ENCODE measurements at regions not wholly inside any gene's neighbourhood (a gene's known extent, or its start where the extent isn't known, plus 50 kb on each side); places are given as distances from the start of the nearest gene placed in this dataset.

DNA sequence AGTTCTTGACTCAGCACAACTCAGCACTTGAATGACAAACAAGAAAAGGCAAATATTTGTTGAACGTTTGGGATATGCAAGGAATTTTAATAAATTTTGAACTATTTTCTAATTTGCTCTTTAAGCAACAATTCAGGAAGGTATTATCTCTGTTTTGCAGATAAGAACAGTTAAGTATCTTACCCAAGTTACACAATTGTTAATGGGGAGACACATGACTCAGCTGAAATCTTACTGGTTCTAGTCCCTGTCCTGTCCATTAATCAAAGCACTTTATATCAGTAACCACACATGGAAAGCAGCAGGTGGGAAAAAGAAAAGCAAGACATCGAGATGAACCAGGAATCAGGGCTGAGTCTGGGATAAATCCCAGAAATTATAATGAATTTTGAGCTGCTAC, 493.9 kb upstream of the PIK3C3 start:
- no peak for DNase-seq (ENCODE audit: low read depth in 3 of 3)

DNA sequence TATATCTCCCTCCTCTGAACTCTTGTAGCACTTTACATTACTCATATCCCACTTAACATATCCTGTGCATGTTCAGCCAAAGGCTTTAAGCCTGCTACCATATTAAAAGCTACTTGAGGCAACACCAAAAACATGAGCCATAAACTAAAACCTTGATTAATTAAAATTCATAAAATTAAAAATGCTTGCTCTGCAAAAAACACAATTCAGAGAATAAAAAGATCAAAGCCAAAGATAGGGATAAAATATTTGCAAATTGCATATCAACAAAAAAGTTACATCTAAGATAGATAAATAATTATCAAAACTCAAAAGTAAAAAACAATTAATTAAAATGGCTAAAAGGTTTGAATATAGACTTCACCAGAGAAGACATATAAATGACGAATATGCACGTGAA, 495.4 kb upstream of the PIK3C3 start:
- DNase-seq (ENCODE audit: low read depth in 3 of 3) = no peak

DNA sequence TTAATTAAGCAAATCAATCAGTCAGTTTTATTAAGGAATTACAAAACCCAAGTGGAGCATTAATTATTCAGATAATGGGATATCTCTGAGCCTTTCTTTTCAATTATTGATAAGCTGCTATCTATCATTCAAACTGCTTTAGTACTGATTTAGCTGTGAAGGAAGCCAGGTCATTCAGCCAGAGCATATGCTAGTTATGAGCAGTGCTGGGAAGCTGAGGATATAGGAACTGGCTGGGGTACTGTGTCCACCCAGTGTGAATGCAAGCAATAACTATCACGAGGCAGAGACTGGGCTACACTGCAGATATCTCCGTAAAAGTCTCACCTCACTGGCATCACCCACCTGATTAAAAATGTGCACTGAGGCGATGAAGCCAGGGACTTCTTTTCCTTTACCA, 496.7 kb upstream of the PIK3C3 start:
- DNase-seq (ENCODE audit: low read depth in 3 of 3) = no peak

DNA sequence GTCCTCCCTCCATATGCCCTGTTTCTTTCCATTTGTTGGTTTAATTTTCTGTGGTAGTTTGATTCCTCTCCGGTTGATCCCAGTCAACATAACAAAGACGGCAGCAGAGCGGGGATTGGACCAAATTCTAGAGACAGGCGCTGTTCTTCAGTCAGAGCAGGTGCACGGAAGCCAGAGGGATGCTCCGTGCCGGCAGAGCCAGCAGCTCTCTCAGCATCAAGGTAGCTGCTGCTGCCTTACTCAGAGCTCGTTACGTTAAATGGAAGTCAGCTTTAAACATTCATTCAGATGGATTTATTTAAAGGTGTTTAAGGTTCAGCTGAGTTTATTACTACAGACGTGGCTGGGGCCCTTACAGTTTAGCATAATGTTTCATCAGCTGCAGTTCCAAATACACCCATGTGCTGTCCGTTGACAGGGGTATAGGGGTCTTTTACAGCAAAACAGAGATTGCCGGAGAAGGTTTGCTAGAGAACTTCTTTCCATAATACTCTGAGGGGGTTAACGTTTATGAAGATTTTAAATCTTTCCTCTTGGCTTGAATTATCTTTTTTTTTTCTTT, 497.2 kb upstream of the PIK3C3 start:
- DNase-seq (ENCODE audit: low read depth in 3 of 3) = no peak

DNA sequence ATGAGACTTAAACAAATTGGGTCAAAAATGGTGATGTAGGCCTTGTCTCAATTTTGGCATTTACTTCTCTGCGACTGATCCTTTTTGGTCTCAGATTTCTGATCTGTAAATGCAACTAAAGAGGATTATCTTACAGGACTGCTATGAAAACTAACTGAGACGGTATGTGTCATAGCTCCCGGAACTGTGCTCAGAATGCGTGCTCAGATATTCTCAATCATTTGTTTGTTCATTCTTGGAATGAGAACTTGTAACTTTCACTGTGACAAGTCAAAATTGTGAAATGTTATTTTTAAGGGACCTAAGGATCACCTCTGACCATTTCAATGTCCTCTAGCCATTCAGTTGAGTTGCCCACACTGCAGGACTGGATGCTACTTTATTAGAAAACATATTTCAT, 498.2 kb upstream of the PIK3C3 start:
- DNase-seq (ENCODE audit: low read depth in 3 of 3) = no peak

DNA sequence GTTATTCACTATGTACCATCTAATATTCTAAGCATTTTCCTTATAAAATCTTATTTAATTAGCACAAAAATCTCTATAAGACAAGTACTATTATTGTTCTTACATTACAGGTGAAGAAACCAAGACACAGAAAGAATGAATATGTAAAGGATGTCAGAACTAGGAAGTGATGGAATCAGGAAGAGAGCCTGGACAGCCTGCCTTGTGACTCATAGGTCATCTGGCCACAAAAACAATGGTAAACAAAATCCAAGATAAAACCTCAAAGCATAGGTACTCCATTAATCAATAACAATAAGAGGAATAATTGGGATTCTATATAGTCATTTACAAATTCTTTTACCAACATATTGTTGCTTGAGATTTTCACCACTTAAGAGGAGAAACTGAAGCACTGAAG, 505.4 kb upstream of the PIK3C3 start:
- no peak for DNase-seq (ENCODE audit: low read depth in 3 of 3)

DNA sequence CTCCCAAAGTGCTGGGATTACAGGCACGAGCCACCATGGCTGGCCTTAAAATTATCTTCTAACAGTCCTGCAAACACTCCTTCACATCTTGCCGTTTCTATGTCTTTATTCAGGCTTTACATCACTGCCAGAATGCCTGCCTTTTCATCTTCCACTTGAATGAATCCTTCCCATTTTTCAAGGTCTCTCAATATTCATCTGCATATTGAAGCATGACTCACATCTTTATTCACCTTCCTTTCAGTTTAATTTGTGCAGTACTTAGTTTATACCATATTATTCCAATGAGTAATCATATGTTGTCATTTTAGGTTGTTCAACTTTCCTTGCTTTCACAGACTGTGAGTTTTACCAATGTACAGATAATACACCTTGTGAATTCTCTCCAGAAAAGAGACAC, 510.1 kb upstream of the PIK3C3 start:
- DNase-seq (ENCODE audit: low read depth in 3 of 3) = no peak

DNA sequence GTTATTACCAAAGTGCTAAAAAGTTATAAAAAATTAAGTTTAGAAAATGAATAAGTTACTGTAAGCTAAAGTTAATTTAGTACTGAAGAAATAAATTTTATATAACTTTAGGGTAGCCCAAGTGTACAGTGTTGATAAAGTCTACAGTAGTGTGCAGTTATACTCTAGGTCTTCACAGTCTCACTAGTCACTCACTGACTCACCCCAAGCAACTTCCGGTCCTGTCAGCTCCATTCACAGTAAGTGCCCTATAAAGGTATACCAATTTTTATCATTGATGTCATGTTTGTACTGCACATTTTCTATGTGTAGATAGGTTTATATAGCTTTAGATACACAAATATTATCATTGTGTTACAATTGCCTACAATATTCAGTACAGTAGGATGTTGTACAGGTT, 518.3 kb upstream of the PIK3C3 start:
- DNase-seq (ENCODE audit: low read depth in 3 of 3) = no peak

DNA sequence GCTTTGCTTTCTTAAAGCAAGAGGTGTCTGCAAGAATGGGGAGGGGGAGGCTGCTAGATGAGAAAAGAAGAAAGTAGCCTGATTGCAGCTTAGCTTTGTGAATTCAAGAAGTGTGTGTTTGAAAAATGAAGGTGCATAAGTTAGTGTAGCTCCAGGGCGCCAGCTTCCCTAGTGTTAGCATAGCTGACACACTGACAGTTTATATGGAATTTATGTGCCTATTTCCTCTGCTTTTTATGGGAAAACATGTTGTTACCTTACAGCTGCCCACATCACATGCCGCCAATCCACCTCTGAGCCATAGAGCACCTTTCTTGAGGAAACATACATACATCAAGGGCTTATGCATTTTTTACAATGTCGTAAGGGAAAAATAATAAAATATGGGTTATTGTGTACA, 536.4 kb upstream of the PIK3C3 start:
- no peak for DNase-seq (ENCODE audit: low read depth in 3 of 3)

DNA sequence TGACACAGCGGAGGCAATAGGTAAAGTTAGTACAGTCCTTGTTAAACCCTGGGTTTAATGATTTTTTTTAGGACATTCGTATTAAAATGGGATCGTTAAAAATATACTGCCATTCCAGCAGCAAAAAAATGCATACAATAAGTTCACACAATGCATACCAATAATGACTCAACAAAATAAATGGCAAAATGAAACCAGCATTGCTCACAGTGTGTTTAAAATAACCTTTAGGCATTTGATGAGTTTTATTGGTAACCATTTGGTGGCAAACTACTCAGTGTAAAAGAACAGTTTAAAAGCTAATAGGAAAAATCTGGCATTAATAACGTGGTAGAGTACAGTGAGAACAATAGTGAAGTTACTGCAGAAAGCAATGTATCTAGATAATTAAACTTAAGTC, 539.0 kb upstream of the PIK3C3 start:
- DNase-seq (ENCODE audit: low read depth in 3 of 3) = no peak

DNA sequence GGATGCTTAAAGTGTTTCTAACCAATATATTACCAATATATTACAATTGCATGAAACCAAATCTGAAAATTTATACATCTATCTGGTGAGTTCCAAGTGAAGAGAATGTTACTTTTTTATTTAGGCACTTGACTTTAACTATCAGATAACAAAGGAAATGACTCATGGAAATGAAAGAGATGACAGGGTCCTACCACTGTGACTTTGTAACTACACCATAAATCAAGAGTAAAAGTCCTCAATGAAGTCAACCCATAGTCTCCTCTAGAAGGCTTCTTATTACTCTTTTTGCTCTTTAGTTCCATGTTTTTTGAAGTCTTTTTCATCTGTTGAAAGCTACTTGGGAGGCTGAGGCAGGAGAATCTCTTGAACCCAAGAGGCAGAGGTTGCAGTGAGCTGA, 545.0 kb upstream of the PIK3C3 start:
- no peak for DNase-seq (ENCODE audit: low read depth in 3 of 3)

DNA sequence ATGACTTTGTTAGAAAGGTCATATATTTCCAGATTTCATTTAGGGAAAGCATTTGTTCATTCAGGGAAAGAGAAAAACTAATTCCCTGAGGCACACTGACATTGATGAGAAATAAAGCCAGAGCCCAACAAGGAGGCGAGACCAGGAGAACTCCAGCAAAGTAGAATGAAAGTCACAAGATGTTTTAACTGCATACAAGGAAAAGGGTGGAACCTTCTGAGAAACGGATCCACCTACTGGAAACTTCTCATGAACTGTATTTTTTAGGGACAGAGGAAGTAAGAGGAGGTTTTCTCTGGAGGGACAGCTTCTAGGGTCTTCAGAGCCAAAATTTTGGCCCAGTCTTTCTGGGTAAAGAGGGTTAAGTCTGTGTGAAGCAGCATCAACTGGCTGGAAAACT, 548.2 kb upstream of the PIK3C3 start:
- DNase-seq (ENCODE audit: low read depth in 3 of 3) = no peak

DNA sequence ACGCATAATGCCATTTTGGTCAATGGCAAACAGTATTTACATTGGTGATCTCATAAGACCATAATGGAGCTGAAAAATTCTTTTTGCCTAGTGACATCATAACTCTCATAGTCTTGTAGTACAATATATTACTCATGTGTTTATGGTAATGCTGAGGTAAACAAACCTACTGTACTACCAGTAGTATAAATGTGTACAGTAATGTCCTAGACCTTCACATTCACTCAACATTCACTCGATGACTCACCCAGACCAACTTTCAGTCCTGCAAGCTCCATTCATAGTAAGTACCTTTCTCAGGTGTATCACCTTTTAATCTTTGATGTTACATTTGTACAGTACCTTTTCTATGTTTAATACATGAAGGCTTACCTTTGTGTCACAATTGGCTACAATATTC, 558.2 kb upstream of the PIK3C3 start:
- DNase-seq (ENCODE audit: low read depth in 3 of 3) = no peak

DNA sequence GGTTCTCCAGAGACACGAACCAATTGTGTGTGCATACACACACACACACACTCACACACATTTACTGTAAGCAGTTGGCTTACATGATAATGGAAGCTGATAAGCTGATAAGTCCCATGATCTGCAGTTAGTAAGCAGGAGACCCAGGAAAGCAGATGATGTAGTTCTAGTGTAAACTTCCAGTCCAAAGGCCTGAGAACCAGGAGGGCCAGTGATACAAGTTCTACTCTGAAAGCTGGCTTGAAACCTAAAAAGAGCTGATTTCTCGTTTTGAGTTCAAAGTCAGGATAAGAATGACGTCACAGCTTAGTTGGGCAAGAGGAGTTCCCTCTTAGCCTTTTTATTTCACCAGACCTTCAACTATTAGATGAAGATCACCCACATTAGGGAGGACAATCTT, 558.8 kb upstream of the PIK3C3 start:
- no peak for DNase-seq (ENCODE audit: low read depth in 3 of 3)

DNA sequence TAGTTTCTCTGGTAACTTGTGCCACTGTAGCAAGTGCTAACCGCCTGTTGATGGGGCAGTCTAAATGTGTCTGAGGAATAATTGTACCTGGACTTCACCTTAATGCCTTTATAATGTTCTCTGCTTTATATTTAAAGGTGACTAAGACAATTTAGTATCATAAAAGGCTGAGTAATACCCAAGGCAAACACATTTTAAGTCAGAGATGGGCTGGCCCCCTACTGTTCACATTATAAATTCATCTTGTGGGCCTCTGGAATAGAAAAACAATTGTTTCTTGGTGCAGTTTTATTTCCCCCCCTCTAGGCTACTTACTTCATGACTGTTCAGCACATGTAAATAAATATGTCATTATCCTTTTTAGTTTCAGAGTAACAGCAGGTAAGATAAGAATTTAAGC, 559.3 kb upstream of the PIK3C3 start:
- no peak for DNase-seq (ENCODE audit: low read depth in 3 of 3)

DNA sequence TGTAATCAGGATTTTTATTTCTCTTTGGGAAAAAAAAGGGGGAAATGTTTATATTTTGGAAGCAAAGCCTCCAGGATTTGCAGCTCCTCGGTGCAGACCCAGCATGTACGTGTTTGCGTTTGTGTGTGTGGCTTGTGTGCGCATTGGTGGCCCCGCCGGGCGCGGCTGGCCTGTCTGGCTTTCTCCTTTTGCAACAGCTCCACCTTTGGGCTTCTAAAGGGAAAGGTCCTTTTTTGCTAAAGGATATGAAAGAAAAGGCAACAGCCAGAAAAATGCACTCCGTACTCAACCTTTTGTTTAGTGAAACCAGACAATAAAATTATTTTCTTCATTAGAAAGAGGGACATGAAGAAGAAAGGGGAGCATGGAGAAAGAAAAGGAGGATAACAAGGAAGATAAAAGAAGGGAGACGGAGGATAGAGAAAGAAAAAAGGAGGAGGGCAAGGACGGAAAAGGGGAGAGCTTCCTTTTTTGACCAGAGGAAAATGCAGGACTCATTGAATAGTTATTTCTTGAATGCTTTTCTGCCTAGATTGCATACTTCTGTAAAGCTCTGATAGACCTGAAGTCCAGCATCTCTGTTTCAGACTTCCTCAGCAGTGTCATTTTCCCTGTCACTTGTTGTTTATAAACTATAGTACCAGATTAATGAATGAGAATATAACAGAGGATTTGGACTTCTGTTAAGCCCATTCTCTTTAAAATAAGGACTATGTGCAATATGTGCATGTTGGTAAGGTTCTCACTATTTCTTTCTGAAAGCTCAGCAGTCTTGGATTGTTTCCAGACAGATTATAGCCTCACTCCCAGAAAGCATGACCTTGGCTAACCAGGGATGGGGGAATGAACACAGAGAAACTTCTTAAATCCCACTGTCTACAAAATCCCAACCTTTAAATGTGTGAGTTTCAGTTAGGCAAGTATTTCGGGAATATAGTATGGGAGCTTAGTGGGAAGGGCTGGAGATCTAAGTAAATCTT, 563.1 kb upstream of the PIK3C3 start:
- DNase-seq (ENCODE audit: low read depth in 3 of 3) = no peak

DNA sequence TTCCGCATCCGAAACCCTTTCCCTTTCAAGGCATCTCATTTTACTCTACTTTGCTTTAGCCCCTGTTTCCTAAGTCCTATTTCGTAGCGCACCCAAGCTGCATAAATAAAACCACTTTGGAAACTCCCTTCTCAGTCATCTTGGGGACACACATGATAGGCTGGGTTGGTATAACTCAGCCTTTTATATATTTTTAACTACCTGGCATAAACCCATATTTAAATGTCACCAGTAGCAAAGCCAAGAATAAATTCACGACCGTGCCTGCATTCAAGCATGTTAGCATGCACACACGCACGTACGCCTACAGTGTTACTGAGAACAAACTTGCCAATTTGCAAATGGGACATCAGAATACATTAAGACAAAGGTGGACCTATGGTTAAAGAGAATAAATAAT, 564.7 kb upstream of the PIK3C3 start:
- DNase-seq (ENCODE audit: low read depth in 3 of 3) = no peak

DNA sequence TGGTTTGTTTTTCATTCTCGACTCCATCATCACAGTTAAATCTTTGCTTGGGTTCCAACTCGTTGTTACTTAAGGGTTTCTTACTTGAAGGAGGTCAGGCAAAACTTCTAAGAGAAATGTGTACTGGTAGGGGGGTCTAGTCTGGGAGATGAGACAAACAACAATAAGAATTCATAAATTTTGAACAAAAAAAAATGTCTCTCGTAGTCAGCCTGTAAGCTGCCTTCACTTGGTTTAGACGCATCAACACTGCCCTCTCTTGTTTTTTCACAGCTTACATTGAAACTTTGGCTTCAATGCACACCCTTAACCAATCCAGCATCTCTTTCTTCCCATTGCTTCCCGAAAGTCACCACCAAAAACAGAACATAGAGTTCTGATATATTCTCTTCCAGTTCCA, 576.4 kb upstream of the PIK3C3 start:
- DNase-seq (ENCODE audit: low read depth in 3 of 3) = no peak

DNA sequence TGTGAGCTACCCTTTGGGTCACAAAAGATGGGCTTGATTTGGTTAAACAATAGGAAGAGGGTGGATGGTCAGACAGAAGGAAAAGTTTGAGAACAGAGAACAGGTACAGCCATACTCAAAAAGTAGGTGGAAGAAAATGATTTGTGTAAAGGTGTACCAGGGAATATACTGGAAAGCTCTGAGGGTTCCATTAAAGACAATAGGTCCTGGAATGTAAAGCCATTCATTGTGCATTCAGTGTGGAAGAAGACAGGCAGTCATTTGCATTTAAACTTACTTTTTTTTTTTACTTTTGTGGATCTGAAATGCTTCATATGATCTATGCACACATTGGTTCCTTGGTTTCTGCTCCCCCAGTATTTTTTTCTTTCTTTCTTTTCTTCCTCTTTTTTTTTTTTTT, 581.4 kb upstream of the PIK3C3 start:
- no peak for DNase-seq (ENCODE audit: low read depth in 3 of 3)

DNA sequence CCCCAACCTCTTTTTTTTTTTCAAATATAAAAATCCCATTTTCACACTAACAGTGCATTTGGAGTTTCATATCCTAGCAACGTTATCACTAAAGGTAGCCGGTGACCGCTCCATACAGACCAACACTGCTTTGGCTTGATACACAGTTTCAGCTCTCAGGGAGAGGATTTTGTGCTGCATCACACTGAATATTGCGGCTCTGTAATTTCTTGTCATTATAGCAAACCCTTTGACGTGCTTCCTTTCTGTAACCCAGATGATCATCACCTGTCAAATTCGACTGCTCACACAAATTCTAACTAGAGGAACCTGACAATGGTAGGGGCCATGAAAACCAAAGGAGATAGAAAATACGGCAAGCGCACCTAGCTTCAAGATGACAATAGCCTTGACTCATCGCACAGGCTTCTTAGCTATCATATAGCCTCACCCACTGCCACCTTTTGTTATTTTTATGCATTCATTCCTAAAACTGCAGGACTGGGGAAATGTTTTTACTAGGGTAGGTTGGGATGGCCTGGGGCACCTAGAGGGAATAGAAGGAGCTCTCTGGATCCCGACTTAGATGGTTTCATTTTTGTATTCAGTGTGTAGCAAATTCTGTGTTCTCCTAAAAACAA, 582.9 kb upstream of the PIK3C3 start:
- no peak for DNase-seq (ENCODE audit: low read depth in 3 of 3)

DNA sequence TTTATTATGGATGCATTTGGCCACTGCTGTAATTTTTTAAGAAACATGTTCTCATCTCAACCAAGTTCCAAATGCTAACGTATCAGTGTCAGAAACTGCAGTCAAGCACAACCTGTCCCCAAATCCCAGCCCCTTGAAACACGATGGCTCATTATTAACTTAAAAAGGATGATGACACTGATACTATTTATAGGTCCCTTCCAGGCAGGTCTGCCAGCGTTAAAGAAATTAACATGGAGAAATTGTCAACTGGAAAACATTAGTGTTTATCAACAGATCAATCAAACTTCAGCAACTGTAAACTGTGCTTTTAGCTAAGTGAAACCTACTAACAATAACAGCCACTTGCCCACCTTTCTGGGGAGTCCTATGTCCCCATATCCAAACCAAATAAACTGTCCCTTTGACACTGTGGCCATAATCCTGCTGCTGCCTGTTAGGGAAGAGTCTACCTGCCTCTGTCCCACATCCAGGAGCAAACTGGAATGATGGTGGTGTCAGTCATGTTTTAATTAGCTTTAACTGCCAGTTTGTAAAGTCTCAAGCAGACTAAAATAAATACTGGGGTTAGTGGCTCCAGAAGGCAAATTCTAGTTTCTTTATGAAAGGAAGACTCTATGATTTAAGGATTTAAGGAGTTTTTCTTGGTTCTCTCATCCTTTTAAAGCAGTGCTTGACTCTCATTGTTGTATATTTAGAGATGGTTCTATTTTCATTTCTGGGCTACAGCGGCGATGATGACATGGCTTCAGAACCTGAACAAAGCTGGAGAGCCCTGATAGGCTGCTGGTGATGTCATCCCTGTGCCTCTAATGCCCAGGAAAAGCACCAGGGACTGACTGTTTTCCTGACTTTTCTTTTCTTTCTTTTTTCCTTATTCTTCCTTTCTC, 583.6 kb upstream of the PIK3C3 start:
- DNase-seq (ENCODE audit: low read depth in 3 of 3) = no peak

DNA sequence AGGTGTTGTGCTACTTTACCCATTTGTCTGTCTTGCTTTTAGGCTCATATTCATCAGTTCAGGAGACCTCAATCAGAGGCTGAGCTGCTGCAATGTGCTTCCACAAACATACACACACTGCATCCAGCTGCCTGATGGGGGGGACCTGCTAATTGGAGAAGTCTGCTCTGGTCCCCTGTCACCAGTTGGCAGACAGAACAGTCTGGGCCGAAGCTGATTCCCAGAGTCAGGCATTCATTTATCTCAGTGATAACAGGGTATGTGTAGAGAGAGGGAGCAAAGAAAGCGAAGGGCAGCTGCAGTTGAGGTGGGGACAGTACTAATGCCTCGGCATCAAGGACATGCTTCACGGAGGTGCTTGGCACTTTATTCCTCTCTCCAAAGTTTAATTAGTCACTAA, 584.3 kb upstream of the PIK3C3 start:
- no peak for DNase-seq (ENCODE audit: low read depth in 3 of 3)

All from stimulated activated CD4-positive, alpha-beta T cell treated with anti-CD3 and anti-CD28 coated beads, TNF-alpha, amount 100 ng/mL, for 48 hours (primary cell).